GM04504 (cell line): ENCODE measurements at regions not wholly inside any gene's neighbourhood (a gene's known extent, or its start where the extent isn't known, plus 50 kb on each side); places are given as distances from the start of the nearest gene placed in this dataset.

Experiments used
- DNase-seq: peaks from one replicate; pipeline ENCODE4 v3.0.0-alpha.2; 2012; ENCODE audit warnings: low read depth

DNA sequence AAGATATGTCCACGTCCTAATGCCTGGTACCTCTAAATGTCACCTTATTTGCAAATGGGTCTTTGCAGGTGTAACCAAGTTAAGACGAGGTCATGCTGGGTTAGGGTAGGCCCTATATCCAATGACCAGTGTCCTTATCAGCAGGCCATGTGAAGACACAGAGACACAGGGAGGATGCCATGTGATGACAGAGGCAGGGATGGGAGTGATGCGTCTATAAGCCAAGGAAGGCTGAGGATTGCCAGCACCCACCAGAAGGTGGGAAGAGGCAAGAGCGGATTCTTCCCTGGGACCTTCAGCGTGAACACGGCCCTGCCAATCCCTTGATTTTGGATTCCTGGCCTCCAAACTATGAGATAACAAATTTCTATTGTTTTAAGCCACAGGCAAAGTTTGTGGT lies 123.4 kb upstream of the CXCL14 start:
- DNase-seq = no peak

DNA sequence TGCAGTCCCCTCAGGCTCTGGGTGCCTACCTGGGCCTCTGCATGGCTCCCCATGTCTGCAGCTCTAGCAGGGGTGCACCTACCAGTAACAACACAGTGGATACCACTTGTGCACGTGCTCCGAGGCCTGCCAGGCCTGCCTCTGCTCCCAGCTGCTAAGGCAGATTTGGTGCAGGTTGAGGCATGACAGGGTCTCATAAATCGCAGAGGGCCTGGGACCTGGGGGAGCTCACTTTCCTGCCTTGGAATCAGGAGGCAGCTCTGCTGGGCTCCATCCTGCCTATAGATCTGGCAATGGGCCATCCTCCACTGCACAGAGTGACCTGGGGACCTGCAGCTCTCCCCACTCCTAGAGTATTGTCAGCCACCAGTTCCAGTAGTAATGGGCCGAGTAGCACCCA lies 121.9 kb upstream of the CXCL14 start:
- no peak for DNase-seq

DNA sequence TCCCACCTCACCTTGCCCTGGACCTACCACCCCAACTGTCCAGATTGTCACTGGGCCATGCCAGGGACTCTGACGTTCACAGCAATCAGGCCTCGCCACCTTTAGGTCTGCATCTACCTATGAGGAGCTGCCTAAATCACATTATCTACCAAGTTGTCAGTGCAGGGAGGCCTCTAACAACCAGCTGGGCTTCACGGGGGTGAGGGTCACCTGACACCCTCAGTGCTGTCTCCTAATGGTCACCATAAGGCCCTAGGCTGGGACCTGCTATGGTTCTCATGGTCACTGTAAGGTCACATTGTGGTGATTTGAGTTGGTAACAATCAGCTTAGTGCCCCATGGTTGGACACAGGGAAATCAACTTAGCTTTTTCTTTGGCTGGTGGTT lies 119.2 kb upstream of the CXCL14 start:
- DNase-seq = no peak

DNA sequence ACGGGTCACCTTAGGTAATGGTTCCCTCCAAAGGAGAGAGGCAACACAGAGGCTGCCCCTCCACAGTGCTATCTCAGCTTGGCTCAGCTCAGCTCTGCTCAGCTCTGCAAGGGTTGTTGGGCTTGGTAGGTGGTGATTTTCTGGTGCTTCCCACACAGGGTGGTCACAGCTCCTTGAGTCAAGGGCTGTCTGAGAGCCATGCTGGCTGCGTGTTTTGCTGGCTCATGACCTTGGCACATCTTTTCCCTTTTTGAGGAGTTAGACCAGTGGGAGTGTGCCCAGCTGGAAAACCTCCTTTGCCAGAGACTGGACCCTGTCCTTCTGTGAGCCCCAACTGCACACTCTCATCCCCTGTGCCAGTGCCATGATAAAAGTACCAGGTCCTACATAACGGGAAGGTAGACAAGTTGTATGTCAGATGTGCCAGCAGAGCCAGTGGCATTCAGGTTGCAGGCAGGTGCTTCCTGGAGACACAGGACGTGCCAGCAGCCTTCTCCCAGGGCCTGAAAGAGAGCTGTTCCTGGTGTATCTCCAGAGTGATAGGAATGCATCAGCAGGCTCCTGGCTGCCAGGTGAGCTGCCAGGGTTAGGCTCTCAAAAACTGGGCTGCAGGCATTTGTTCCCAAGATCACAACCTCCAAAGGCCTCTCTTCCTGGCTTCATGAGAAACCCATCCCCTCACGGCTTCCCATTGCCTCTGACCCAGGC lies 118.6 kb upstream of the CXCL14 start:
- no peak for DNase-seq

DNA sequence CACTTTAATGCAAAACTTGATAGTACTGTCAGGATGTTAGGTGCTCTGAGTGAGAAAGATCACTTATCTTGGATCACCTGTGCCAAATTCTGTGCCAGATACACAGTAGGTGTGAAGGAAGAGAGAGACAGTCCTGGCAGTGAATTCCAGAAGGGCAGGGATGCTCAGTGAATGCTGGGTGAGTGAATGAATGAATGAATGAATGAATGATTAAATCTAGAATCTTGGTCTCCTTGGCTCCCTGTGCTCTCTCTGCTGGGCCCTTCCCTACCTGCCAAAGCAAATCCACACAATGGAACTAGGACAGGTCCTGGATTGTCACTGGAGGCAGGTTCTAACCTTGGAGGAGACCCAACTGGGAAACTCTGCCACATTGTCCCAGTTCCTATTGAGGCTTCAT lies 117.5 kb upstream of the CXCL14 start:
- no peak for DNase-seq

DNA sequence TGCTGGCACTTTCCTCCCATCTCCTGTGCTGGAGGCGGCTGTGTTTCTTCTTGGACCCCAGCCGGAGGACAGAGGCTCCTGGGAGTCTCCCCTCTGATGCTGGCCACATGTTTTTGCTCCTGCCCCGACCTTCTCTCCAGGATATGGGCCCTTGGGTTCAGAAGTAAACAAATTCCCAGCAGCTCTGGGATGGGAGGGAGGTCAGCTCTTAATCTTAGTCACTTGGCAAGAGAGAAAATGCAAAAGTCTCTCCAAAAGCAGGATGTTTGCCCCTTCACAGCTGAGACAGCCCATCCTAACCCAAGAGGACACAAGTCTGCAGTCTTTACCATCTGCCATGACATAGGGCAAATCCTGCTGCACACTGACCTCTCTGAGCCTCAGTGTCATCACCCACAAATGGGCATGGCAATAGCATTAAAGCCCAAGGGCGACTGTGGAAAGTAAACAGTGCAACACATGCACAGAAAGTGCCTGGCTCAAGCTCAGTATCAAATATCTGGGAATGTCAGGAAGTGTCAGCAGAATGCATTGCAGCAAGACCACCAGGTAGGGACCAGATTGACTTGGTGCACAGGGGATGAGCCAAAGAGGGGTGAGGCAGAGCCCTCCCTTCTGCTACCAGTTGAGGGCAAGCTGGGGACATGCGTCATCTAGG lies 117.0 kb upstream of the CXCL14 start:
- DNase-seq = no peak

DNA sequence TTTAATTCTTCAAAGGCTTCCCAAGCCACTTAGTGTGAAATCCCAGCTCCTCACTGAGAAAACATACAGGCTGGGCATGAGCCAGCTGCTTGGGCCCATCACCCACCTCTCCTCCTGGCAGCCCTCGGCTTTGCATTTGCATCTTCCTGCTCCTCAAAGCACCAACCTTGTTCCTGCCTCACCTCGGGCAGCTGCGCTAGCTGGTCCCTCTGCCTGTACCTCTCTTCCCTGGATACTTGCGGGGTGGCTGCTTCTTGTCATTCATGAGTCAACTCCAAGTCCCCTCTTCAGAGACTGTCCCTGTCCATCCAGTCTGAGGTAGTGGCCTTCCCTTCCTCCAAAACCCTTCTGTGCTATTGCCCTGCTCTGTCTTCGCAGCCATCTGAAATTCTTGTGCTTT lies 116.1 kb upstream of the CXCL14 start:
- DNase-seq = no peak

DNA sequence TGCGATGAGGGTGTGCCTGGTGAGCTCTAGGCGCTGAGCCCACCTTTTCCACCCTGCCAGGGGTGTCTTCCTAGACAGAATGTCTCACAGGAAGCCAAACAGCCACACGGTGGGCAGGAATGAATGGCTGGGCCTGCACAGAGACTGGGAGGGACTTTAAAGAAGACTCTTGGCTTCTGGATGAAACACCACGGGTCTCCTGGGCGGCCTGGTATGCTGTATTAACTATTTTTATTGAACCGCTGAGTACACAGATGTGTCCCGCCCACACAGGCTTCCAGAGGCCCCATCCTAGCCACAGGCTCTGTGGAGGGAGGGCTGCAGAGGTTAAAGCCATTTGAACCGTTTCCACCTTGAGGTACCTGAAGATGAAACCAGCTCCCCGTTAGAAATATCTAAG lies 115.2 kb upstream of the CXCL14 start:
- no peak for DNase-seq

DNA sequence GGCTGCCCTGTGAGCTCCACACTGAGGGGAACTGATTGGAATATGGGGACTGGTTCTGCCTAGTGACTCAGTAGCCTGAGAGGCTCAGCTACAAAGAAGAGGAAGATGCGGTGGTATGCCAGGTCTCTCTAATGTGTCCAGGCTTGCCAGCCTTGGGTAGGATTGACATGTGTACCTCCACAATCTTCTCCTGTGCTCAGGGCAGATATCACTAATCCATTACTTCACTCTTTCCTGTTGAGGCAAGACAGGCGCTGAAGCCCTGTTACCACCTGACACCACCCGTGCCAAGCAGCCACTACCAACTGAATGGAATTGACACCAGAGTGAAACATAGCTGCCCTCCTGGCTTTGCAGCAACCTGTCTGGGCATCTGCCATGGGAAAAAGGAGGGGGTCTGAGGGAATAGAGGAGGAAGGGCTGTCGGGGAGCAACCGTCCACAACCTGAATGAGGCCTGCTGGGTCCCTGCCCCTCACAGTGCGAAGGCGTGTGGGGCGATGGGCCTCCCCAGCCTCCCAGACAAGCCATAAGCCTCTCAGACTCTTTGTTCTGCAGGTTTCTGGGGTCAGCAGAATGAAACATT lies 114.7 kb upstream of the CXCL14 start:
- no peak for DNase-seq

DNA sequence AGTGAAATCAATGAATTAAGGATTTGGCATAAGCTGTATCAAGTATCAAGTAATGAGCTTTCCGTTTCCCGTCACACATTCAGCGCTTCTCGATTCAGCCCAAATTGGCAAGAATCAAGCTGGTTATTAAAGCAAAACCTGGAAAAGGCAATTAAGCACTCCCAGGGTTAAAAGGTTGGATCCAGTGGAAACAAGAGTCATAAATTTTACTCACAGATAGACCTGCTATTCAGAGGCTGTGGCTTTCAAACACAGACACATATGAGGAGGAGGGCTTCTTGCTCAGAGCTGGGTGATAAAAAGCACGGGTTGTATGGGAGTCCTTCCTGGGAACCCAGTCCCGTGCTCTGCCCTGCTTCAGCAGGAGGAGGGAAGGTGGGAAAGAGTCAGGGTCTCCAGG lies 112.3 kb upstream of the CXCL14 start:
- DNase-seq = no peak

DNA sequence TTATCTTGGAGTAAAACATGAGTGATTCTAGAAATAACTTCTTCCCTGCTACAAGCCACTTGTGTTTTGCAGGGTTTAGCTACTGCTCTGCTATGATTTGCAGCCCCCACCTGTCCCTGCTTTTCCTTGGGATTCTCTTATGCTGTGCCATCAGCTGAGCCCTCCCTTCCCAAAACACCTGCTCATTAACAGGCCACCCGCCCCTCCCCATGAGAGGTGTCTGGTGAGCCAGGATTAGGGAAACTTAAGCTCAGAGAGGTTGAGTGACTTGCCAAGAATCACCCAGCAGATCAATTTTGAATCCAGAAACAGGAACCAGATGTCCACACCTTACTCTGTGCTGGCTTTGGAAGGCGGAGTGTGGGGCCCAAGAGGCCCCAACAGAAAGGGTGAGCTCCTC lies 111.7 kb upstream of the CXCL14 start:
- no peak for DNase-seq

DNA sequence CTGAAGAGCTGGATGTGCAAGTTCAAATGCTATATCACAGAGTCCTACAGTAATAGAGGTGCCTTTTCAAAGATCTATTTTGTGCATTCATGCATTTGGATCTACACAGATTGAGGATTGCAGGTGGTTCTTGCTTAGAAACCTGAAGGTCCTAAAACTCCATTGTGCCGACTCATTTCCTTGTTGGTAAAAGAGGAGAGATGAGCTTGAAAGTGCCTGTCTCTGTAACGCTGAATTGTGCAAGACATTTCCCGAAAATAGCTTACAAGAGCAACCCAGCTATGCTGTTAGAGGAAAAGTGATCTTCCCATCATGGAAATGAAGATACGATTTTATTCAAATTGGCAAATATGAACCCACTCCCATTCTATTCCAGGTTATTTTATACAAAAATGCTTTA lies 110.7 kb upstream of the CXCL14 start:
- DNase-seq = no peak

DNA sequence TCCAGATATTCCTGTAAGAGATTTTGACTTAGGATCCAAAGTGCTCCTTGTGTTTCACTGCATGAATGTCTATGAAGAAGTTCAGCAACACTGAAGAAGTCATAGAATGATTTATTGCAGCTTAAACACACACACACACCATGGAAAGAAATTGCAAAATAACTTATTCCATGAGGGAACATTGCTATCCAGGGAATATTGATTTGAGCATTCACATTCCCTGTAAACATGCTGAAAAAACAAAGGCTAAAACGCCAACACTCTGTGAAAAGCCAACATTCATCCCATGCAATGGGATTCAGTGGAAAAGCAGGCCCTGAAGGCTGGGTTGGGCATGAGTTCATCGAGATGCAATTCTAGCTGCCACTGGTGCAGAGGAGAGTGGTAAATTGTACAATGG lies 109.6 kb upstream of the CXCL14 start:
- DNase-seq = no peak

DNA sequence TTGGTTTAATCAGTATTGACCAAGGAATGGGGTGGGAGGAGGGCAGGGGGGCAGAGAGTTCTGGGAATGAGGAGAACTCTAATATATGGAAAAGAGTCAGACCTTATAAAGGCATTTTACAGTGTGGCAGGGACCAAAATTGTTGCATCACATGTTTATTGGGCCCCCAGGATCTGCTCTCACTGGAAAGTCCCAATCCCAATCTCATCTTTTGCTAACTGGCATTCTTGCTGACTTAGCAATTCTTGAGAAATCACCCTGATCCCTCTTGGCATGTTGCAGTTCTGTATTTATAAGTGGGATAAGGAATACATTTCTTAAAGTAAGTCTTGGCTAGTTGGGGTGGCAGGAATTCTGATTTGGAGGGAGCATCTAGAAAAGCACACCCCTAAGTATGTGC lies 104.4 kb upstream of the CXCL14 start:
- no peak for DNase-seq

DNA sequence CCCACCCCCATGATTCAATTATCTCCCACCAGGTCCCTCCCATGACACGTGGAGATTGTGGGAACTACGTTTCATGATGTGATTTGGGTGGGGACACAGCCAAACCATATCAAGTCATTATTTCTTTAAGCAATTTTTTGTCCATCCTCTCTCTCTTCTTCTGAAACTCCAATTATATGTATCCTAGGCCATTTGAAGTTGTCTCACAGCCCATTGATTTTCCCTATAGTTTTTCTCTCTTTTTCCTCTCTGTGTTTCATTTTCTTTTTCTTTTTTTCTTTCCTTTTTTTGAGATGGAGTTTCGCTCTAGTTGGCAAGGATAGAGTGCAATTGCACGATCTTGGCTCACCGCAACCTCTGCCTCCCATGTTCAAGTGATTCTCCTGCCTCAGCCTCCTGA lies 101.9 kb upstream of the CXCL14 start:
- no peak for DNase-seq

DNA sequence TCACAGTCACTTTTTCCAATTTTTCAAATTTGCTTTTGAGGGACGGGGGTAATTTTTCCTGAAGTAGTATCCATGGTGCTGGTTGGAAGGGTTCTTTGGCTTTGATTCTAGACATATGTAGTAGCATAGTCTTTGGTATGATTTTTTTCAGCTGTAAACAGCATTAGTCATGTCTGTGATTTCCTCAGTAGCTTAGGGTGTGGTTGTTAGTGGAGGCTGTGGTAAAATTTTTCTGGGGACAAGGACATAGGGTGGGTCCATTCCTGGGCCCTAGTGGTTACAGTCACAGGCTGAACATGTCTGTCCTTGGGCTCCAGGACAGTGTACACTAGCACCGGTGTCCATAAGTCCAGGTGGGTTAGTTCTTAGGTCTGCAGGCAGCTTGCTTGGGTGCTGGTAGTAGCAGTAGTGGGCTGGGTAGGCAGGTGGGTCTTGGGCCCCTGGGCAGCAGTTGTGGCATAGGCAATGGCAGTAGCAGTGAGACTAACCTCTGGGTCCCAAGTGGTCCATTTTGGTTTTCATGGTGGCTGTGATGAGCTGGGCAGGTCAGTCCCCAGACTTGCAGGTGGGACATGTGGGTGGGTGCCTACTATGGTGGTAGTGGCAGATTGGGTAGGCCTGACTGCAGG lies 100.0 kb upstream of the CXCL14 start:
- DNase-seq = no peak

DNA sequence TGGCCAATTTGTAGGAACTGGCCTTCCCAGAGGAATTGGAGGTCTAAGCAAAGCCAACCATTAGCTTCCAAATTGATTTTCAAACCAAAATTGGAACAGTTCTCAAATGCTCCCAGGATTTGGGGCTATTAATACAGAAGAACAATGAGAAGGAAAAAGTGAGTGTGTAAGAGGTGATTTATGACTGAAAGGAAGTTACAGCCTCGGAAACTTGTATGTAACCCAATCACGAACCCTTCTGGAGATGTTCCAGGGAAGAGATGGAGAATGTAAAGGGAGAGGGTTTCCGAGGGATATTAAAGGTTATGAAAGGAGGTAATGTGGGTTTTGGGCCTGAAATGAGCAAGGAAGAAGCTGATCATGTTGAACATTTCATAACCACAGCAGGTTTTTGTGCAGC lies 93.2 kb upstream of the CXCL14 start:
- no peak for DNase-seq

DNA sequence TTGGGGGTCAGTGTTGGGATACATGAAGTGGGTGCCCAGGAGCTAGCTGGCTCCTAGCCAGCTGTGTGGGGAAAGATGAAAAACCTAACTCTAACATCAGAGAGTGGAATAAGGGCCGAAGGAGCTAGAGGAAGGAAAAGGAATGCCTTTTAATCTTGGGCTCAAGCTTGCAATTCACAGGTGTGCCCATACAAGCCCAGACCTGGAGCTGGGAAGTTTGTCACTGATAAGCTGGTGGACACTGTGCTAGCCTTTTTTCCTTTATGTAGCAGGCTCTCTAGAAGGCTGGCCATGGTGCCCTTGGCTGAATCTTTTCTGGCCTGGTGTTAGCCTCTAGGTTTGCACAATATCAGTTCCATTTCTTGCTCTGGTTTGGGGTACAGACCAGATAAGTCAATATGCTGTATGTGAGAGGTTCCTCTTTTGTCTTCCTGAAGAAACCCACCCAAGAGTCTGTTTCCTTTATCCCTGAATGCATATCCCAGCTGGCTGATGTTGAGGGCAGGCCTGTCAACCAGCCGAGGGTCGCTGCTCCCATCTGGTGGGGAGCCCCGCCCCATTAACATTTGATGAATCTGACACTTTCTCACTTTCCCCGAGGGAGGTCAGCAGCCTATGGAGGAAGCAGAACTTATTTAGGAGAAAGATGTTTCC lies 92.4 kb upstream of the CXCL14 start:
- no peak for DNase-seq

DNA sequence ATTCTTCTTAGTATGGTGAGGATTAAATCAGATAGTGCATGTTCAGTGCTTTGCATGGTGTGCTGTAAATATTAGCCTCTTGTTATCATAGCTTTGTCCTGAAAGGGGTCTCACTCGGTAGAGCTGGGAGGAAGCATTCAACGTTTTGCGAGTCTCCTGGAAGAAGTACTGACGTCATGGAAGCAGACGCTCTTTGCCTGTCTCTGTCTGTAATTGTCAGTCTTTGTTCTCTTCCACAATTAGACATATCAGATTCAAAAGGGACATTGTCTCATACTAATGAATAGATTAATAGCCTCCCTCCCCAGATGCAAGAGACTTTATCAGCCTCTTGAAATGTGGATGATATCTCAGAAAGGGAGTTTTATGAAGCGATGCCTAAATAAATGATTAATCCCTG lies 91.8 kb upstream of the CXCL14 start:
- no peak for DNase-seq

DNA sequence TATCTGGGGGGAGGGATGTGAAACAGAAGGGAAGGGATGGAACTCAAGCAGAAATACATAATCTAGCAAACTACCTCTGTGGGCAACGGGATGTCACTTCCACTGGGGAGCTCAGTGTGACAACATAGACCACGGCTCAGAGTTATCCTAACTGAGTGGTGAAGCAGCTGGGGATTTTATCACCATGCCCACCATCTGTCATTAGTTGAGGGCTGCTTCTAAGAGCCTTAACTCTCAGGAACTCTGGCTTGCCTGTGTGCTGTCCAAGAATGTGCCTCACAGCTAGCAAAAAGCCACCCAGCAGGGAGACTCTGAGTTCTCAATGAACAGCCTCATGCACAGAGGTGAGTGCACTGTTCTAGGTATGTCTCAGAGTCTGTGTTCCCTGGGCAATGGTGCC lies 90.6 kb upstream of the CXCL14 start:
- no peak for DNase-seq

DNA sequence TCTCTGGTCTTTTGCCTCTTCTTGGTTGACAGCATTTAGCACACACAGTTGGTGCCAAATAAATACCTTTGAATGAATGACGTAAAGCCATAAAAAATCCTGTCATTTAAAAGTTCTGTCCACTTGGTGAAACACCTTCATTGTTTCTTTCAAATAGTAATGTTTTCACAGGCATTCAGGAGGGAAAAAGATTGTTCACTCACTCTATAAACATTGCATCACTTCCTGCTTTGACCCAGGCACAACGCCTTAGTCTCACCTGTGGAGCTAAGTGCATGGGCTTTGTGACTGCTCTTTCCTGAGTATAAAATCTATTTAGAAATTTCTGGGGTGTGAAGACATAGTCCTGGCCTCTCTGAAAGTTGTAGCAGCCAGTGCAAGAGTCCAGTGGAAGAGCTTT lies 88.9 kb upstream of the CXCL14 start:
- no peak for DNase-seq

DNA sequence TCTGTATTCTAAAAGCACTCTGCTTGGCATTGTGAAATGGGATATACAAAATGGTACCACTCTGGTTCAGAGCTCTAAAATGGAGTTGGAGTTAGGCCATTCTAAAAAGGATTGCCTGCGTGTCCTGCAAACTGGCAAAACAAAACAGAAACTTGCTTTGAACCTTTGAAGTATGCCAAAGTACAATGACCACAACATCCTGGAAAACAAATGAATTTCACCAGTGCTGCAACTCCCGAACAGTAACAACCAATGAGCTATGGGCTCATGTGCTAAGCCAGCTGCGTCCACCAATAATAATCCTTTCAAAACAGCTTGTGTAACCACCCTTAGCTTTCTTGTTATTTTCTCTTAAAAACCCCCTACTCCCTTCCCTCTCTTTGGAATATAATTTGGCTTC lies 88.4 kb upstream of the CXCL14 start:
- no peak for DNase-seq

DNA sequence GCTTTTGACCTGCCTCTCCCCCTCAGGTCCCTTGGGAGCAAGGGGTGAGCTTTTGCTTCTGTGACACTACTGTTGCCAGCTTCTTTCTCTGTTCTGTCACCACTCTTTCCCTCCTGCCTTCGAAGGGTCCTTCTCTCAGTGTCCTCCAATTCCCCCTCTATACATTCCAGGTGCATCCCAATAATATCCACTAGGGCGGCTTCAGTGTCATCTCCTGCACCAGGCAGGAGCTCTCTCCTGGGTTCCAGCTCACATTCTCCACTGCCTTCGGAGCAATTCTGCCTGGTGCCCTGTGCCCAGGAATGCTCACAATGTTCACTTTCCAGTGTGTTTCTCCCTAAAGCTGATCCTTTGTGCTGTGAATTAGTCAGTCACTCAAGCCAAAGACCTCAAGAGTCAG lies 83.9 kb upstream of the CXCL14 start:
- no peak for DNase-seq
